GM10266 (cell line): ENCODE measurements at regions not wholly inside any gene's neighbourhood (a gene's known extent, or its start where the extent isn't known, plus 50 kb on each side); places are given as distances from the start of the nearest gene placed in this dataset.

Source experiments
- DNase-seq: peaks from one replicate; pipeline ENCODE4 v3.0.0; 2012; ENCODE audit errors: extremely low spot score
- CTCF ChIP-seq: IDR thresholded peaks from 2 replicates; pipeline ENCODE4 v1.5.1; 2012; ENCODE audit warnings: mild to moderate bottlenecking, low read depth; ENCODE audit not compliant: control insufficient read depth, insufficient read depth; ENCODE audit errors: missing control alignments

- TF ChIP-seq CTCF: no peak
- DNase-seq: no peak
These were observed 515.1 kb upstream of the ZFP42 start for GRCh38 chr4:187480146-187481145.

GRCh38 chr4:187484186-187484585 is 511.4 kb upstream of the ZFP42 start:
- TF ChIP-seq CTCF: no peak
- DNase-seq: no peak

GRCh38 chr4:187485676-187486075 is 509.9 kb upstream of the ZFP42 start:
- no peak for DNase-seq
- no peak for TF ChIP-seq CTCF

DNA sequence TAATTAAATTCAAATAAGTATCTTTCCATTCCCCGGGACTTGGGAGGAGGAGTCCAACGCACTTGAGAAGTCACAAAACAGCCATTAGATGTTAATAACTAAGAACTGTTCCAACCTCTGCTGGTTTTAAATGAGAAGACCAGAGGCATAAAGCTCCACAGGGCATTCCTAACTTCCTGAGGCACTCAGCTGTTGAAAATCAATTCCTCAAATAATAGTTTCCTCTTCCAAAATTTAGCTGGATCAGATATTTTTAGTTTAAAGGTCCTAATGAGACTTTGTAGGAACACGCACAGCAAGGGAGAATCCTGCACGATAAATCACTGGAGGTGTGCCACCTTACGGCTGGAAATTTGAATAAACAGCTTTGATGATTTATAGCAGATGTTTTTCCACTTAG is 504.3 kb upstream of the ZFP42 start:
- no peak for TF ChIP-seq CTCF
- DNase-seq: no peak

- no peak for DNase-seq
- no peak for TF ChIP-seq CTCF
These were observed 503.6 kb upstream of the ZFP42 start for GRCh38 chr4:187491959-187492358.

DNA sequence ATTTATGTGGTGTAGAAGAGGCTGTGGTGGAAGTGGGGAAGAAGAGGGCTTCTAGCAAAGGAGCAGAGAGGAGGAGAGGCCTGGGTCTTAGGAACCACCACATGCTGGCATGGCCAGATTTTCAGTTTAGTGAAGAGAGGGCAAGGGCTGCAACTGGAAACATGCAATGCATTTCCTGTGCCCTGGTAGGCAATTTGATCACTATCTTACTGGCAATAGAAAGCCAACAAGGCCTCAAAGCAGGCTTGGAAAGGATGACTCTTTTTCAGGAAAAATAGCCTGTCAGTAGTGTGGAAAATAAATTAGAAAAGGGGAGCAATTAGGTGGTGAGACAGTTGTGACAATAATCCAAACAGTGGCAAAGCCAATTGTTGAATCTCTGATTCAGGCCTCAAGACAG is 501.9 kb upstream of the ZFP42 start:
- no peak for TF ChIP-seq CTCF
- no peak for DNase-seq

DNA sequence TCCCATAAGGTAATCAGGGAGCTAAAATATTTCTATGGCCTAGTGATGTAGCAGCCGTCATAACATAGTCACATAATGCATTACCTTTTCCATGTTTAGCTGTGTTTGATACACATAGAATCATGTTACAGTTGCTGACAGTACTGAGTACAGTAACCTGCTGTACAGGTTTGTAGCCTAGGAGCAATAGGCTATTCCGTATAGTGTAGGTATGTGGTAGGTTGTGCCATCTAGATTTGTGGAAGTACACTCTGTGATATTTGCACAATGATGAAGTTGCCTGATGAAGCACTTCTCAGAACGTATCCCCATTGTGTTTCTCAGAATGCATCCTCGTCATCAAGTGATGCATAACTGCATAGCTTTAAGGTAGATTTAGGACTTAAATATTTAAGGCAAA is 495.6 kb upstream of the ZFP42 start:
- no peak for DNase-seq
- no peak for TF ChIP-seq CTCF
